Amygdala (tissue), 56 donors: ENCODE measurements at regions not wholly inside any gene's neighbourhood (a gene's known extent, or its start where the extent isn't known, plus 50 kb on each side); places are given as distances from the start of the nearest gene placed in this dataset.

ENCODE experiments used
- DNase-seq, 56 donors: peaks; one replicate each; lab custom pipeline; 2025; lab: John Stamatoyannopoulos, UW

DNA sequence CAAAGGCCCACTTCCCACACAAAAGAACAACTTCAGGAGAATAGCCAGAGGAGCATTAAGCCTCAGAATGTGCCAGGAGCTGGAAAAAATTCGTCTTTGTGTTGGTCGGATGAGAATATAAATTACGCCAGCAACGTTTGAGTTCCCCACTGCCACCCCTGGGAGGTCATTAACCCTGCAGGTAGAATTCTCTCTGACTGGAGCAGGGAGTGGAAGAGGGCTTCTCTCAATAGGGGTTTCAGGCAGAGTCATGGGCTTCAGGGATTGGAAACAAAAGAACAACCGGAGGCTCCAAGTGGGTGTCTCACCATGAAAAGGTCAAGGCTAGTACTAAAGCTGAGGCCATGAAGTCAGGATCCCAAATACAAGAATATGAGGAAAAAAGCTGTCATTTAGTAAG is 69.0 kb upstream of the DDX18 start:
- DNase-seq: no peak

DNA sequence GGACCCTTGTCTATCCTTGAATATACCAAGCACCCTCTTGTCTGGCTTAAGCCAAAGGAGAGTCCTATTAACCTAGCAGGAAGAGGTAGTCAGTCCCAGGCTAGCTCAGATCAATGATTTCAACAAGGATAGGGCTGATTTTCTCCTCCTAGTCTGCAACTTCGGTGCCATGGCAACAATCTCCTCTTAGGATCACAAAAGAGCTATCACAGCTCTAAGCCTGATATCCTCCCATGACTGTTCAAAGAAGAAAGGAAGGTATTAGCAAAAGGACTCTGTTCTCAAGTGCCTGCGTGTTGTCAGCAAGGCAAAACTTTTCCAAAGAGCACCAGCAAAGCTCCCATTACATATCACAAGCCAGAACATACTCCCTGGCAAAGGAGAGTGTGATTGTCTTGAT is 58.7 kb upstream of the DDX18 start:
- no peak for DNase-seq

DNA sequence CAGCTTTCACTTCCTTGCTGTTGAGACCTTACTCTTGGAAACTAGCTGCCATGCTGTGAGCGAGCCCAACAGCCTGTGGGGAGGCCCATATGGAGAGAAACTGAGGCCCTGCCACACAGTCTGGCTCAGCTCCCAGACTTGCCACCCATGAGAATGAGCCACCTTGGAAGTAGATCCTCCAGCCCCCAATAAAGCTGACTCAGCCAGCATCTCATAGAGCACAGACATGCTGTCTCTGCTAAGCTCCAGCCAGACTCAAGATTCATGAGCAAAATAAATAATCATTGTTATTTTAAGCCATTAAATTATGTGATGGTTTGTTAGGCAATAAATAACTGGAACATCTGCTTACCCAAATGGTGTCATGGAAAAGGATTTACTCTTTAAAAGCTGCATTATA is 53.6 kb upstream of the DDX18 start:
- DNase-seq: peak in 3 of 56 donors; percentile 10 to 12 (median 11)

- DNase-seq: no peak
These were observed 52.0 kb upstream of the DDX18 start for GRCh38 chr2:117762454-117762853.

GRCh38 chr2:117763804-117764203 is 50.7 kb upstream of the DDX18 start:
- peak in 5 of 56 donors; percentile 3 to 24 (median 10) for DNase-seq
